Stomach (tissue), 8 donors: ENCODE measurements at regions not wholly inside any gene's neighbourhood (a gene's known extent, or its start where the extent isn't known, plus 50 kb on each side); places are given as distances from the start of the nearest gene placed in this dataset.
A peak's percentile ranks its signal among the peaks of the same experiment; 100 is the strongest.

ENCODE experiments used
- DNase-seq, 2 donors: peaks; one replicate each; pipeline versions ENCODE4 v3.0.0 to v3.0.0-alpha.2; 2013 to 2019
- H3K27ac ChIP-seq, 5 donors: fragments of 200-600 bp in 4 of 5; sonication (generic) in 4 of 5; one replicate each; pipeline ENCODE4 v1.5.1; 2013 to 2019; ENCODE audit warnings: mild to moderate bottlenecking in 1 of 5, moderate library complexity in 1 of 5
- H3K27me3 ChIP-seq, 3 donors: fragments of 200-600 bp; sonication (generic); one replicate each; pipeline ENCODE4 v1.5.1; 2017 to 2019; ENCODE audit warnings: mixed run types in 1 of 3
- H3K36me3 ChIP-seq, 4 donors: fragments of 200-600 bp; sonication (generic); 1 replicate in 3 of 4; 2 replicates in 1 of 4; pipeline ENCODE4 v1.5.1; 2016 to 2019
- H3K4me1 ChIP-seq, 4 donors: fragments of 200-600 bp; sonication (generic); one replicate each; pipeline ENCODE4 v1.5.1; 2016 to 2019
- H3K4me3 ChIP-seq, 4 donors: fragments of 200-600 bp; sonication (generic) in 3 of 4; one replicate each; pipeline ENCODE4 v1.5.1; 2016 to 2019; ENCODE audit warnings: mild to moderate bottlenecking in 1 of 4
- H3K9me3 ChIP-seq, 4 donors: fragments of 200-600 bp; sonication (generic); one replicate each; pipeline ENCODE4 v1.5.1; 2016 to 2019
- CTCF ChIP-seq, 7 experiments: fragments of 450-650 bp in 4 of 7; fragments of 200-600 bp in 3 of 7; sonication (generic) in 3 of 7; IDR thresholded peaks; one replicate each; pipeline ENCODE4 v1.5.1; 2016 to 2019; ENCODE audit warnings: antibody characterized with exemption in 7 of 7, control low read depth in 2 of 7, mild to moderate bottlenecking in 1 of 7
- EP300 ChIP-seq: sonication (generic); formaldehyde crosslinking; IDR thresholded peaks from one replicate; pipeline ENCODE4 v1.6.1; 2017; ENCODE audit warnings: antibody characterized with exemption
- POLR2A ChIP-seq, 4 donors: fragments of 450-650 bp; IDR thresholded peaks; one replicate each; pipeline ENCODE4 v1.6.1; 2016; ENCODE audit warnings: antibody characterized with exemption in 4 of 4, control low read depth in 2 of 4, mild to moderate bottlenecking in 1 of 4, moderate library complexity in 1 of 4
- POLR2AphosphoS5 ChIP-seq, 3 donors: sonication (generic); formaldehyde crosslinking; IDR thresholded peaks; one replicate each; pipeline ENCODE4 v1.6.1; 2016; ENCODE audit warnings: antibody characterized with exemption in 3 of 3
- WGBS, 5 donors: extraction: QIAGEN DNeasy Blood & Tissue Kit in 3 of 5; methylation state at CpG; one replicate each; pipeline versions ENCODE4 v1.1.5 to v1.1.7; 2013 to 2018; 5-methylcytosine and 5-hydroxymethylcytosine counted together
- intact Hi-C: fragments of 100-400 bp; cut with DNase I; formaldehyde crosslinking; loops from one replicate; pipeline ENCODE4 v1.15.1; 2023; ENCODE audit warnings: low total_unique reads
- donor health status: healthy with polysubstance abuse.
- donor health status: Bipolar disorder and iron deficiency.
- donor health status: healthy.

- Histone ChIP-seq H3K27ac (no peak overlapping the region), H3K4me3 (no peak overlapping the region), H3K4me1 (no peaks in the 10 kb centered on the region), H3K36me3 (no peaks in the 10 kb centered on the region), H3K27me3 (peaks cover 0 to 3% (median 0%) of the 10 kb centered on the region in 3 donors), H3K9me3 (peaks cover 0 to 16% (median 10%) of the 10 kb centered on the region in 4 donors)
- 88 to 100% (median 93%) methylated on average over 1 of the region's 1 CpG for WGBS, 5 donors
- no peak for TF ChIP-seq POLR2A (IDR thresholded peaks at IDR 0.05)
- TF ChIP-seq EP300 = no peak
- TF ChIP-seq CTCF (IDR thresholded peaks at IDR 0.05) = no peak
- no peak for TF ChIP-seq POLR2AphosphoS5 (IDR thresholded peaks at IDR 0.05)
- intact Hi-C loops = no loop called here
- DNase-seq = no peak
Observed at GRCh38 chr6:44582930-44583329, 195.4 kb downstream of the CDC5L start.

GRCh38 chr6:44590471-44590870 is 203.0 kb downstream of the CDC5L start:
- H3K4me3 ChIP-seq = no peak overlapping the region
- H3K27ac ChIP-seq = no peak overlapping the region
- intact Hi-C loops = no loop called here
- no peaks in the 10 kb centered on the region for H3K4me1 ChIP-seq
- no peaks in the 10 kb centered on the region for H3K27me3 ChIP-seq
- H3K9me3 ChIP-seq = no peaks in the 10 kb centered on the region
- no peak for DNase-seq
- WGBS, 5 donors = 89 to 99% (median 95%) methylated on average over 1 of the region's 1 CpG
- TF ChIP-seq POLR2A (IDR thresholded peaks at IDR 0.05) (no peak), POLR2AphosphoS5 (IDR thresholded peaks at IDR 0.05) (no peak), EP300 (no peak), CTCF (IDR thresholded peaks at IDR 0.05) (no peak)
- H3K36me3 ChIP-seq = no peaks in the 10 kb centered on the region

- Histone ChIP-seq H3K9me3 (no peaks in the 10 kb centered on the region), H3K4me1 (no peaks in the 10 kb centered on the region), H3K36me3 (no peaks in the 10 kb centered on the region), H3K27me3 (no peaks in the 10 kb centered on the region), H3K27ac (no peak overlapping the region), H3K4me3 (no peak overlapping the region)
- TF ChIP-seq POLR2AphosphoS5 (IDR thresholded peaks at IDR 0.05) (no peak), CTCF (IDR thresholded peaks at IDR 0.05) (peak in 3 of 7 experiments; percentile 7 to 27 (median 20)), POLR2A (IDR thresholded peaks at IDR 0.05) (no peak)
- DNase-seq = peak; percentile 29 to 72
- intact Hi-C loops = no loop called here
- WGBS, 5 donors = 33 to 47% (median 34%) methylated on average over 2 of the region's 2 CpGs
Observed at GRCh38 chr6:44593539-44593944, 206.0 kb downstream of the CDC5L start.

- DNase-seq = no peak
- Histone ChIP-seq H3K36me3 (no peaks in the 10 kb centered on the region), H3K27me3 (no peaks in the 10 kb centered on the region), H3K4me1 (no peaks in the 10 kb centered on the region), H3K4me3 (no peak overlapping the region), H3K9me3 (no peaks in the 10 kb centered on the region), H3K27ac (no peak overlapping the region)
- TF ChIP-seq EP300 (no peak), POLR2AphosphoS5 (IDR thresholded peaks at IDR 0.05) (no peak), POLR2A (IDR thresholded peaks at IDR 0.05) (no peak), CTCF (IDR thresholded peaks at IDR 0.05) (no peak)
- WGBS, 5 donors = 40 to 57% (median 51%) methylated on average over 4 of the region's 4 CpGs
- intact Hi-C loops = no loop called here
Observed at GRCh38 chr6:44594481-44594880, 207.0 kb downstream of the CDC5L start.
